Hematopoietic multipotent progenitor cell treated with erythropoietin and hydrocortisone succinate and interleukin-3 and kit ligand, for 6 days (in vitro differentiated cells): ENCODE measurements at regions not wholly inside any gene's neighbourhood (a gene's known extent, or its start where the extent isn't known, plus 50 kb on each side); places are given as distances from the start of the nearest gene placed in this dataset.

Experiments used
- DNase-seq: peaks from one replicate; pipeline ENCODE4 v3.0.0-alpha.2; 2015

DNA sequence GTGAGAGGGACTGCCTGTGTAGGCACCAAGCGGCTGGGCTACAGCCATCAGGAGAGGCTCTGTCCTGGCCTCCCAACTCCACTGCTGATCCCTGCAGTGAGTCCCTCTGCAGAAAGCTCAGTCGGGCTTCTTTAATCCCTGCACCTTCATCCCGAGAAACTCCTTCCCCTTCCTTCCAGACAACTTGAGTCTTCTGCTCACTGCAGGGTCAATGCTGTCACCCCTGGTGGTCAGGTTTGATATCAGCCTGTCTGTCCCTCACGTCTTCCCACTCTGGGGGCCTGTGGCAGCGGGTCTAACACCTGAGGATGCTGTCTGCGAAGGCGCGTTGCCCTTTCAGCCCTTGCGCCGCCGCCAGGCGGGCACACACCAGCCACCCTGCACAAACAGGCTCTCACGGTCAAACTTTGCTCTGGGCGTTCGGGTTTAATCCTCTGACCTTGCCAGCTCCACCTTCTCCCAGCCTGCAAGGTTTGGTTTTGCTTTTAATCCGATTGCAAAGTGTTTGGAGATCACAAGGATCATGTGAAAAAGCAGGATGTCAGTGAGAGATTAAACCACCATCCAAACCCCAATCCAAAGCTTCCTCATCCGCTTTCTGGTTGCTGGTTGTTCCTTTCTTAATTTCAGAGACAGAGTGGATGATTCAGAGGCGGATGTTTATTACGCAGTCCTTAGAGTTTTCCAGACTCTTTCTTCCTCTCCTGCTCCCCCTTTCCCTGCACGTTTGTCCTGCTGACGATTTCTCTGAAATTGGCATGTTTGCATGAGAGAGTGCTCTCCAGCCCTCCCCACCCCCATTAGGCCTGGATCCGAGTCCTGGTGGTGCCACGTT lies 74.8 kb upstream of the SLC34A2 start:
- DNase-seq: no peak

DNA sequence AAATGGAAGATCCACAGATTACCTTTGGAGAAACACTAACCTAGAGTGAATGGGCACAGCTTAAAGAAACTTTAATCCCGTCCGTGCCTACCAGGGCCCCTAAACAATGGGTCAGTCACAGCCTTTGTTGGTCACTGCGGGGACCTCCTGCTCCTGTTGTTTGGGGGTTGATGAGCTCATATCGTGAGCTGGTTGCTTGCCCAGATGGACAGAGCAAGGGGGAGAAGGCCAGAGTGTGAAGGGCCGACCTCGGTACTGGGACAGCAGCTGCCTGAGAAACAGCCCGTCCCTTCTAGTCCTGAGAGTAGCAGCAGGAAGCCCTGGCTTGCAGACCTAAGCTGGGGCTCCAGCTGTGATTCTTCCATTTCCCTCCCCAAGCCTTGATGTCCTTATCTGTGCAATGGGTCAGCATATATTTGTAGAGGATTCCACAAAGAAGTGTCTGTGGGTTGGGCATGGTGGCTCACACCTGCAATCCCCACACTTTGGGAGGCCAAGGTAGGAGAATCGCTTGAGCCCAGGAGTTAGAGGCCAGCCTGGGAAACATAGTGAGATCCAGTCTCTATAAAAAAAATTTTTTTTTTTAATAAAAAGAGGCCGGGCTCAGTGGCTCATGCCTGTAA lies 69.6 kb upstream of the SLC34A2 start:
- no peak for DNase-seq

DNA sequence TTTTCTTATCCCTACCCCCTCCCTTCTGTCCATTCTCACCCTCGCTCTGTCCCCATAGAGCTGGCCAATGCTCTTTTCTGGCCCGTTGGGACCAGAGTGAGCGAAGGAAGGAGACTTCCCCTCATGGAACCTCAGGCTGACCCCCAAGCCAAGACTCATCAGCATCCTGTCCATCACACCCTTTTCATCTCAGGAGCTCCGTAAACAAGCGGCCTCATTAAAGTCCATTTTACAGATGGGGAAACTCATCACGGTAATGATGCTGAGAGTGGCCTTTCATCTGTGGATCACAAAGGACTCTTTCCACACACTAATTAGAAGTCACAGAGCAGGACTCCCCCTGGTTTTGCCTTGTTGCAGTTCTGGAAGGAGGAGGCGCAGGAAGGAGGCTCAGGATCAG lies 67.4 kb upstream of the SLC34A2 start:
- DNase-seq: no peak

DNA sequence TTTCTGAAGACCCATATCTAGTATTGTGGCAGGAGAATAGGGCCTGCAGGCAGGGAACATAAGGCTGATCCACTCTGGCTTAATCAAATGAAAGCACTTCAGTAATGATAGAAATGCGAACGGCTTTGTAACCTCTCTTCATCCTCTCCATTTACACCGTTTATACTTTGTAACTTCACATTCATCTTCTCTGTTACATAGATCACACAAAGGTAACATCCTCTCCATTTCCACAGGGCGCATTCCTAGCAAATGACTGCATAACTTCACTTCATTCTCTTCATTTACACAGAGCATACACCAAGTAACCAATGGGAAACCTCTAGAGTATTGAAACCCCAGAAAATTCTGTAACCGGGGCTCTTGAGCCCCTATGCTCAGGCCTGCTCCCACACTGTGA lies 65.5 kb upstream of the SLC34A2 start:
- DNase-seq: no peak

DNA sequence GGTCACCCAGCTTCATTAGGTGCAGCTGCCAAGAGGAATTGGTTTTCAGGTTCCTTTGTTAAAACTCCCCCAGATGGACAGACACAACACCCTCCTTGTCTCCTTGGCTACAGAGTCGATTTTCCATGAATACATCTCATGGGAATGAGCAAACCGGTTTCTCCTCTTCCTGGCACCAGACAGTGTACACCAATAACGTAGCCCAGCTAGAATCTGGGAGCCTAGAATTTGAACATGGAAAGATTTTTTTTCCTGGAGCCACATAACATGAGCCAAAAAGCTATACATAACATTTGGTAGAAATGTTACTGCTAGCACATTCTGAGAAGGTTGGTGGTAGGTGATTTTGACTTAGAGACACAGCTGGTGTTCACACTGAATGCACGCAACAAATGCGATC lies 62.9 kb upstream of the SLC34A2 start:
- DNase-seq: no peak
